NCI-H1436 (cell line): ENCODE measurements at regions not wholly inside any gene's neighbourhood (a gene's known extent, or its start where the extent isn't known, plus 50 kb on each side); places are given as distances from the start of the nearest gene placed in this dataset.

Source experiments
- DNase-seq: peaks from one replicate; lab custom pipeline; 2025; lab: John Stamatoyannopoulos, UW

GRCh38 chr7:18081617-18082016 is 54.0 kb upstream of the PRPS1L1 start:
- DNase-seq: no peak

- DNase-seq: no peak
Measured at GRCh38 chr7:18082169-18082568, 54.5 kb upstream of the PRPS1L1 start.

GRCh38 chr7:18086165-18087025 is 58.7 kb upstream of the PRPS1L1 start:
- peak; percentile 46 for DNase-seq

GRCh38 chr7:18087026-18087686 is 59.5 kb upstream of the PRPS1L1 start:
- no peak for DNase-seq

GRCh38 chr7:18087687-18088078 is 60.0 kb upstream of the PRPS1L1 start:
- no peak for DNase-seq

- DNase-seq: no peak
Measured at GRCh38 chr7:18096087-18096486, 68.4 kb upstream of the PRPS1L1 start.

GRCh38 chr7:18102576-18102975 is 74.9 kb upstream of the PRPS1L1 start:
- no peak for DNase-seq

GRCh38 chr7:18103436-18104218 is 76.0 kb upstream of the PRPS1L1 start:
- no peak for DNase-seq

GRCh38 chr7:18109762-18110161 is 82.1 kb upstream of the PRPS1L1 start:
- DNase-seq: no peak

- DNase-seq: no peak
Measured at GRCh38 chr7:18116661-18117060, 89.0 kb upstream of the PRPS1L1 start.

- no peak for DNase-seq
Measured at GRCh38 chr7:18117482-18117881, 89.8 kb upstream of the PRPS1L1 start.

GRCh38 chr7:18119985-18120384 is 92.3 kb upstream of the PRPS1L1 start:
- no peak for DNase-seq

GRCh38 chr7:18123508-18124239 is 96.0 kb upstream of the PRPS1L1 start:
- DNase-seq: no peak

GRCh38 chr7:18125476-18125875 is 97.8 kb upstream of the PRPS1L1 start:
- DNase-seq: no peak

GRCh38 chr7:18126281-18126680 is 98.6 kb upstream of the PRPS1L1 start:
- no peak for DNase-seq

- no peak for DNase-seq
Measured at GRCh38 chr7:18128846-18129245, 101.2 kb upstream of the PRPS1L1 start.

- no peak for DNase-seq
Measured at GRCh38 chr7:18132811-18133210, 105.2 kb upstream of the PRPS1L1 start.

- no peak for DNase-seq
Measured at GRCh38 chr7:18133921-18134320, 106.3 kb upstream of the PRPS1L1 start.

- DNase-seq: no peak
Measured at GRCh38 chr7:18140943-18141342, 113.3 kb upstream of the PRPS1L1 start.

- no peak for DNase-seq
Measured at GRCh38 chr7:18144166-18144565, 116.5 kb upstream of the PRPS1L1 start.

- DNase-seq: no peak
Measured at GRCh38 chr7:18145160-18145559, 117.5 kb upstream of the PRPS1L1 start.

GRCh38 chr7:18151422-18151821 is 123.8 kb upstream of the PRPS1L1 start:
- DNase-seq: no peak
